HG02623 (cell line): ENCODE measurements at regions not wholly inside any gene's neighbourhood (a gene's known extent, or its start where the extent isn't known, plus 50 kb on each side); places are given as distances from the start of the nearest gene placed in this dataset.
"Not testable (repeated sequence)": the region's sequence is repeated elsewhere in the genome, so short reads cannot be mapped to it uniquely, and the experiment has no call there.

ENCODE experiments used
- ATAC-seq: cut with Tn5 transposase; IDR thresholded peaks from one replicate; pipeline ENCODE4 v1.9.1; 2021; ENCODE audit warnings: moderate library complexity; ENCODE audit not compliant: unreplicated experiment

DNA sequence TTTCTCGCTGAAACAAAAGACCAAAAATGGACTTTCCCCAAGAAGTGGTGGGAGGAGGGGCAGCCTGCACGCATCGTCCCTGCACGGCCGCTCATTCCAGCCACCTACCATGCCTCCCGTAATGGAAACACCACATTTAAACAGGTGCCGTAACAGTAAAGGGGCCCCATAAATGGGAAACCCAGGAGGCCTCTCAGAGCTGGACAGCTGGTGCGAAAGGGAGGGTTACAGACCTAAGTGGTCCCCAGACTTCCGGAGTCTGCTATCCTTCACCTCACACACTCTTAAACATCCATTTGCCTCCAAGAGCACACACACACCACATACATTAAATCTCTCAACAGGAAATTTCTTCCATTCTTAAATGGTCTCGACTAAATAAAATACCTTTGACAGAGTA lies 120.7 kb upstream of the SOD1 start:
- ATAC-seq: no peak

DNA sequence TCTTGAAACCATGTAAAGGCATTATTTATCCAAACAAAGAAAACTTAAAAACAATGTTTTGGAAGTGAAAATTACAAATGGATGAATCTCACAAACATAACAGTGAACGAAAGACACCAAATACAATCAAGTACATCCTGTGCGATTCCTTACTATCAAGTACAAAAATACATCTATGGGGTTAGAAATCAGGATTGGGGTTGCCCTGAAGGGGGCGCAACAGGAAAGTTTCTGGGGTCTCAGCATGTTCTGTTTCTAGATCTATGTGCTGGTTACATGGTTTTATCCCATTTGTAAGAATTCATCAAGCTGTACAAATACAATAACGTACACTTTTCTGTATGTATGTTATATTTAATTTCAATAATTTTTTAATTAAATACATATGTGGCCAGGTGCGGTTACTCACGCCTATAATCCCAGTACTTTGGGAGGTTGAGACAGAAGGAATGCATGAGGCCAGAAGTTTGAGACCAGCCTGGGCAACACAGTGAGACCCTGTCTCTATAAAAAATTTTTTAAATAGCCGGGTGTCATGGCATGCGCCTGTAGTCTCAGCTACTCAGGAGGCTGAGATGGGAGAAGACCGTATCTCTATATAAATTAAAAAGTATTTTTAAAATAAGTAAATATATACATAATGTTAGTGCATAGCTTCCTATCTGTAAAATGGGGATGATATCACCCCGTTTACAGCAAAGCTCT lies 121.5 kb upstream of the SOD1 start:
- no peak for ATAC-seq

DNA sequence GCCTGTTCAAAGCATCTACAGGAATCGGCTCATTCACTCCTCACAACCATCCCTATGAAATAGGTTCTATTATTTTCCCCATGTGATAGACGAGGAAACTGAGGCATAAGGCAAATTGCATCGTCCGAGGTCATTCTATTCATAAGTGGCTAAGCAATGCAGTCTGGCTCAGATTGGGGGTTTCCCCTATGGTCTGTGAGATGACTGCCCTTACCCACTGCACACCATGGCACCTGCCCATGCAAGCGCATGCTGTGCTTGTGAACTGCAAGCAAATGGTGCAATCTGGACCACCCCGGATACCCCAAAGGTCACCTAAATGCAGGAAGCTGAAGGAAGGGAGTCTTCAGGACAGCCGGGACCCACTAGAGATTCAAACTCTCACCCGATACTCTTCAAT lies 123.4 kb upstream of the SOD1 start:
- ATAC-seq: no peak

DNA sequence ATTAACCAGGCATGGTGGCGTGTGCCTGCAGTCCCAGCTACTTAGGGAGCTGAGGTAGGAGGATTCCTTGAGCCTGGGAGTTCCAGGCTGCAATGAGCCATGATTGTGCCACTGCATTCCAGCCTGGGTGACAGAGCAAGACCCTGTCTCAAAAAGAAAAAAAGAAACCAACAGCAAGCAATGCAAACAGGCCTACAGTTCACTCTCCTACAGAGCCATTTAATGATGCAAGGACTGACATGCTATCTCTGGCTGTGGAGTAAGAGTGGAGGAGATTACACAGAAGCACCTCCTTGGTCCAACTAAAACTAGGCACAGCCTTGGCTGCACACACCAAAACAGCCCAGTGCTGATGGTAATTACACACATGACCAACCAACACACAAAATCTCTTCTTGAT lies 127.5 kb upstream of the SOD1 start:
- no peak for ATAC-seq

GRCh38 chr21:31530897-31531705 lies 128.4 kb upstream of the SOD1 start:
- ATAC-seq: no peak

GRCh38 chr21:31530364-31530763 lies 129.1 kb upstream of the SOD1 start:
- ATAC-seq: no peak

DNA sequence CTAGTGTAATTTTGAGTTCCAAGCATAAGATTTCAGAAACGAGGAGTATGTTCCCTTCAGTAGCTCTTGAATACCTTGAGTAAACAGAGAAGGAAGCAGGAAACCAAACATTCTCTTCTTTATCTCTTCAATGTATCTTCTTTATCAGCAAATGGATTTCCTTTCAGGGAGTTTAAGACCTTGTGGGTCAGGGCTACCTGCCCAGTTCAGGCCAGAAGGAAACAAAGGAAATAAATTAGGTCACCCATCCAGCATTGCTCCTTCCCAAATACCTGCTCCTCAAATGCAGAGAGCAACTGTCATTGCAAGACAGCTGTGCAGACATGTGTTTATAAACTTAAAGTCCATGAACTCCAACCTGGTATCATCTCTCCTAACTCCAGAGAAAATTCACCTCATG lies 130.1 kb upstream of the SOD1 start:
- ATAC-seq: no peak

DNA sequence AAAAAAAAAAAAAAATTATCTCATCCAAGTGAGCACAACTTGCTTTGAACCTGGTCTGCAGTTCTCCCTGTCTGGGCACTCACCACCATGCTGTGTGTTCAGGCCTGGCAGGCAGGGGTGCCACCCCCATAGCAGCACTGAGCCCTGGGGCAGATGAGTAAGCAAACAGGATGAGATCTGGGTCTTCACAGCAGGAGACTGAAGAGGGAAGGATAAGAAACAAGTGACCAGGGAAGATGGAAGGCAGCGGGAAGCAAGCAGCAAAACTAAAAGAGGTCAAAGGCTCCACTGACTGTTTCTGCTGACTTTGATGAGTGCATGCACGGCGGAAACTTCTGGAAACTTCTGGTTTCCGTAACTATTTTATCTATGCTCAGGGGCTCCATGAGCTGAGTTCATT lies 133.5 kb upstream of the SOD1 start:
- ATAC-seq: no peak

DNA sequence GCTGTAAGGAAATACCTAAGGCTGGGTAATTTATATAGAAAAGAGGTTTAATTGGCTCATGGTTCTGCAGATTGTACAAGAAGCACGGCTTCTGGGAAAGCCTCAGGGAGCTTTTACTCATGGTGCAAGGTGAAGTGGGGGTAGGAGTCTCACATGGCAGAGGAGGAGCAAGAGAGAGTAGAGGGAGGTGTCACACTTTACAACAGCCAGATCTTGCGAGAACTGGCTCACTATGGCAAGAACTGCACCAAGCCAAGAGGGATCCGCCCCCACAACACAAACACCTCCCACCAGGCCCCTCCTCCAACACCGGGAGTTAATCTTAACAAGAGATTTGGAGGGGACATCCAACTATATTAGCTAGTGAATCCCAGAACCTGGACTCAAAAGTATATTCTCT lies 135.4 kb upstream of the SOD1 start:
- ATAC-seq: no peak

- no peak for ATAC-seq
Observed at GRCh38 chr21:31521515-31521914, 138.0 kb upstream of the SOD1 start.

- ATAC-seq: no peak
Observed at GRCh38 chr21:31520561-31521098, 138.9 kb upstream of the SOD1 start.

- ATAC-seq: no peak
Observed at GRCh38 chr21:31518580-31518979, 140.9 kb upstream of the SOD1 start.

DNA sequence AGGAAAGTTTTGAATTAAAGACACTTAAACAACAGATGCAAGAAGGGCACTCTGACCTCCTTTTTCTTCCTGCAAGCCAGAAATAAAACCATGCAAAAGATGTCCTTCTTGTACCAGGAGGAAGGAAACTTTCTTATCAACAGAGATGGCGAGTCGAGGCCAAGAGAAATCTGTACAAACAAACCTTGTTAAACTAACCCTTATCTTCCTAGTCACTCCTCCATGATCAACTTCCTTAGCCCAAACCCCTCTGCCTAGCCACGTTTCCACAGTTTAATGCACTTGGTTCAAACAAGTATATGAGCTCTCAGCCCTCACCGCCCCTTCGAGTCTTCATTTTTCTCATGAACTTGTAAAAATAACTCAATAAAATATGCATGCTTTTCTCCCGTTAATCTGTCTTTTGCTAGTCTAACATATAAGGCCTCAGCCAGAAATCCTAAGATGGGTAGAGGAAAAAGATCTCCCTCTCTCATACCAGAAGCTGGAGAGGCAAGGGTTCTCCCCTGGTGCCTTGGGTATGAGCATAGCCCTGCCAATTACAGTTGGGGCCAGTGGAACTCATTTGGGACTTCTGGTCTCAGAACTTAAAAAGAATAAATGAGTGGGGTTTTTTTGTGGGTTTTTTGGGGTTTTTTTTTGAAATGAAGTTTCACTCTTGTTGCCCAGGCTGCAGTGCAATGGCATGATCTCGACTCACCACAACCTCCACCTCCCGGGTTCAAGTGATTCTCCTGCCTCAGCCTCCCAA lies 141.7 kb upstream of the SOD1 start:
- no peak for ATAC-seq

GRCh38 chr21:31515253-31515652 lies 144.2 kb upstream of the SOD1 start:
- ATAC-seq: no peak

- ATAC-seq: no peak
Observed at GRCh38 chr21:31514598-31514997, 144.9 kb upstream of the SOD1 start.

GRCh38 chr21:31513541-31513940 lies 146.0 kb upstream of the SOD1 start:
- ATAC-seq: not testable (repeated sequence)

DNA sequence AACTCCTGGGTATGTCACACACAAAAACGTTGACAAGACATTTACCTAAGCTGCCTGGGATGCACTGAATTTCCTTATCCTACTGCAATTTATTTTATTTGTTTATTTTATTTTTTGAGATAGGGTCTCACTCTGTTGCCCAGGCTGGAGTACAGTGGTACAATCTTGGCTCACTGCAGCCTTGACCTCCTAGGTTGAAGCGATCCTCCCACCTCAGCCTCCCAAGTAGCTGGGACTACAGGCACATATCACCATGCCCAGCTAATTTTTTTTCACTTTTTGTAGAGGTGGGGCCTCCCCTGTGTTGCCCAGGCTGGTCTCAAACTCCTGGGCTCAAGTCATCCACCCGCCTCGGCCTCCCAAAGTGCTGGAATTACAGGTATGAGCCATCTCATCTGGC lies 147.5 kb upstream of the SOD1 start:
- ATAC-seq: not testable (repeated sequence)

DNA sequence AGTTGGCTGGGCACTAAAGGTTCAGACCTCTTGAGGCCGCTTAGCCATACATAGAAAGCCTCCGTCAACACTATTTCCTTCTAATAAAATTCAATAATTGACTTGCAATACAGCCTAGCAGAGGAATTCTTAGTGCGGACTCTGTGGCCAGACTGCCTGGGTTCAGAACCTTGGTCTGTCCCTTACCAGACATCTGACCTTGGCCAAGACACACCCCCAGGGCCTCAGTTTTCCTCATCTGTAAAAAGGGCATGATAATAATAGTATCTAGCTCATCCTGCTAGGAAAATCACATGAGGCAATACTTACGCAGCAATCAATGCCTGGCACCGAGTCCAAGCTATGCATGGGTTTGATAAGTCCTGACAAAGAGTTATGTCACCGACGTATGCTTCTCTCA lies 148.2 kb upstream of the SOD1 start:
- no peak for ATAC-seq

GRCh38 chr21:31509194-31510017 lies 150.1 kb upstream of the SOD1 start:
- ATAC-seq: peak; percentile 36

GRCh38 chr21:31505975-31506374 lies 153.5 kb upstream of the SOD1 start:
- no peak for ATAC-seq

DNA sequence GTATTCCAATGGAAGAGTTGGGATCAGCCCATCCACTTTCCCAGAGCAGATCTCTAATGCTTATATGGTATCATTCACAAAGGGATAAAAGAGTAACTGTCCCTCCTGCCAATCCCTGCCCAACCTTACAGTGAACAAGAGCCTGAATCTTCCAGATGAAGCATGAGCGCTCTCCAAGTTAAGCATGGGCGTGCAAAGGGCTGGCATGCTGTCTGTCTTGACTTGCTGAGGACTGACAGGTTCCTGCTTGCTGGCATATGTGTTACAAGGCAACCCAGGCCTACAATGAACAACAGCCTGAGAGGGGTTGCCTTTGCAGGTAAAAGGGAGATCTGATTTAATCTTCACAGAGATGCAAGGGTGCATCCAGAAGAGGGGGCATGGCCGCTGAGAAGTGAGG lies 155.6 kb upstream of the SOD1 start:
- ATAC-seq: no peak
